Breast epithelium (tissue), 3 donors: ENCODE measurements at regions not wholly inside any gene's neighbourhood (a gene's known extent, or its start where the extent isn't known, plus 50 kb on each side); places are given as distances from the start of the nearest gene placed in this dataset.

ENCODE experiments used
- CTCF ChIP-seq, 3 donors: fragments of 450-650 bp; IDR thresholded peaks; one replicate each; pipeline ENCODE4 v1.5.1; 2016 to 2017; ENCODE audit warnings: antibody characterized with exemption in 3 of 3, mild to moderate bottlenecking in 3 of 3, moderate library complexity in 3 of 3
- POLR2A ChIP-seq: fragments of 450-650 bp; IDR thresholded peaks from one replicate; pipeline ENCODE4 v1.6.1; 2016; ENCODE audit warnings: antibody characterized with exemption, mild to moderate bottlenecking, moderate library complexity
- POLR2AphosphoS5 ChIP-seq, 3 donors: sonication (generic); formaldehyde crosslinking; IDR thresholded peaks; one replicate each; pipeline ENCODE4 v1.6.1; 2017; ENCODE audit warnings: antibody characterized with exemption in 3 of 3

GRCh38 chr3:157618886-157619285 is 115.7 kb upstream of the VEPH1 start:
- no peak for TF ChIP-seq CTCF (IDR thresholded peaks at IDR 0.05)
- TF ChIP-seq POLR2AphosphoS5 (IDR thresholded peaks at IDR 0.05): no peak
- no peak for TF ChIP-seq POLR2A
